Ascending aorta (tissue), 2 donors: ENCODE measurements at regions not wholly inside any gene's neighbourhood (a gene's known extent, or its start where the extent isn't known, plus 50 kb on each side); places are given as distances from the start of the nearest gene placed in this dataset.

Experiments used
- DNase-seq, 2 donors: peaks; one replicate each; pipeline ENCODE4 v3.0.0-alpha.2; 2019; ENCODE audit warnings: low spot score in 2 of 2
- H3K27ac ChIP-seq, 2 donors: fragments of 200-600 bp; sonication (generic); one replicate each; pipeline ENCODE4 v1.5.1; 2016 to 2017; ENCODE audit warnings: mild to moderate bottlenecking in 1 of 2
- H3K27me3 ChIP-seq: fragments of 200-600 bp; sonication (generic); one replicate; pipeline ENCODE4 v1.5.1; 2017
- H3K36me3 ChIP-seq, 2 donors: fragments of 200-600 bp; sonication (generic); one replicate each; pipeline ENCODE4 v1.5.1; 2016
- H3K4me1 ChIP-seq, 2 donors: fragments of 200-600 bp; sonication (generic); one replicate each; pipeline ENCODE4 v1.5.1; 2016 to 2017; ENCODE audit warnings: mild to moderate bottlenecking in 1 of 2
- H3K4me3 ChIP-seq, 2 donors: fragments of 200-600 bp; sonication (generic); one replicate each; pipeline ENCODE4 v1.5.1; 2016 to 2017; ENCODE audit warnings: mild to moderate bottlenecking in 1 of 2
- H3K9me3 ChIP-seq, 2 donors: fragments of 200-600 bp; sonication (generic); one replicate each; pipeline ENCODE4 v1.5.1; 2016
- CTCF ChIP-seq, 3 experiments: fragments of 200-600 bp in 2 of 3; fragments of 450-650 bp in 1 of 3; sonication (generic) in 2 of 3; IDR thresholded peaks; one replicate each; pipeline ENCODE4 v1.5.1; 2016 to 2019; ENCODE audit warnings: antibody characterized with exemption in 3 of 3, mild to moderate bottlenecking in 1 of 3, moderate library complexity in 1 of 3
- intact Hi-C: fragments of 100-400 bp; cut with DNase I; formaldehyde crosslinking; loops from one replicate; pipeline ENCODE4 v1.15.1; 2023

GRCh38 chr14:34232790-34233189 is 229.2 kb downstream of the SPTSSA start:
- no peak for TF ChIP-seq CTCF (IDR thresholded peaks at IDR 0.05)
- H3K4me1 ChIP-seq, result no peaks in the 10 kb centered on the region
- no peak overlapping the region for H3K27ac ChIP-seq
- H3K27me3 ChIP-seq, result no peaks in the 10 kb centered on the region
- H3K4me3 ChIP-seq, result no peak overlapping the region
- no peak for DNase-seq
- intact Hi-C loops, result no loop called here
- no peaks in the 10 kb centered on the region for H3K36me3 ChIP-seq
- no peaks in the 10 kb centered on the region for H3K9me3 ChIP-seq

- Histone ChIP-seq H3K27ac (no peak overlapping the region), H3K36me3 (no peaks in the 10 kb centered on the region), H3K4me3 (no peak overlapping the region), H3K9me3 (no peaks in the 10 kb centered on the region), H3K4me1 (no peaks in the 10 kb centered on the region), H3K27me3 (no peaks in the 10 kb centered on the region)
- no peak for DNase-seq
- intact Hi-C loops, result no loop called here
- TF ChIP-seq CTCF (IDR thresholded peaks at IDR 0.05), result no peak
These were observed 230.4 kb downstream of the SPTSSA start for GRCh38 chr14:34231626-34232025.

- Histone ChIP-seq H3K27me3 (no peaks in the 10 kb centered on the region), H3K4me3 (no peak overlapping the region), H3K4me1 (no peaks in the 10 kb centered on the region), H3K9me3 (no peaks in the 10 kb centered on the region), H3K27ac (no peak overlapping the region), H3K36me3 (no peaks in the 10 kb centered on the region)
- TF ChIP-seq CTCF (IDR thresholded peaks at IDR 0.05), result no peak
- intact Hi-C loops, result no loop called here
- DNase-seq, result no peak
These were observed 232.9 kb downstream of the SPTSSA start for GRCh38 chr14:34229140-34229539.

- H3K27me3 ChIP-seq, result no peaks in the 10 kb centered on the region
- H3K36me3 ChIP-seq, result no peaks in the 10 kb centered on the region
- TF ChIP-seq CTCF (IDR thresholded peaks at IDR 0.05), result no peak
- H3K4me1 ChIP-seq, result no peaks in the 10 kb centered on the region
- no peak for DNase-seq
- H3K9me3 ChIP-seq, result no peaks in the 10 kb centered on the region
- H3K27ac ChIP-seq, result no peak overlapping the region
- intact Hi-C loops, result loop anchor here (1.0 kb wide), 1 partner anchor 389 kb away; no protein-coding TSS in a partner anchor
- no peak overlapping the region for H3K4me3 ChIP-seq
These were observed 233.4 kb downstream of the SPTSSA start for GRCh38 chr14:34228650-34228976.

GRCh38 chr14:34227834-34228649 is 234.0 kb downstream of the SPTSSA start:
- peak overlapping the region in 1 of 2 donors; percentile 50 for H3K4me3 ChIP-seq
- DNase-seq, result peak in 1 of 2 donors; percentile 68
- no peaks in the 10 kb centered on the region for H3K9me3 ChIP-seq
- no peaks in the 10 kb centered on the region for H3K27me3 ChIP-seq
- no peaks in the 10 kb centered on the region for H3K36me3 ChIP-seq
- H3K4me1 ChIP-seq, result no peaks in the 10 kb centered on the region
- TF ChIP-seq CTCF (IDR thresholded peaks at IDR 0.05), result peak; percentile 56 to 79 (median 74)
- no peak overlapping the region for H3K27ac ChIP-seq
- intact Hi-C loops, result loop anchor here (1.0 to 2.0 kb wide), 2 partner anchors 129 to 389 kb away; no protein-coding TSS in a partner anchor
